T-helper 22 cell (primary cell): ENCODE measurements at regions not wholly inside any gene's neighbourhood (a gene's known extent, or its start where the extent isn't known, plus 50 kb on each side); places are given as distances from the start of the nearest gene placed in this dataset.
"Not testable (repeated sequence)": the region's sequence is repeated elsewhere in the genome, so short reads cannot be mapped to it uniquely, and the experiment has no call there.

Experiments
- DNase-seq: peaks from one replicate; pipeline ENCODE4 v3.0.0-alpha.2; 2020; ENCODE audit warnings: low read depth

GRCh38 chr10:117492504-117492903 lies 50.0 kb upstream of the EMX2 start:
- no peak for DNase-seq

- no peak for DNase-seq
These were observed 54.5 kb upstream of the EMX2 start for GRCh38 chr10:117488004-117488403.

- DNase-seq: no peak
These were observed 55.9 kb upstream of the EMX2 start for GRCh38 chr10:117486606-117487005.

- DNase-seq: no peak
These were observed 59.4 kb upstream of the EMX2 start for GRCh38 chr10:117483056-117483590.

GRCh38 chr10:117481011-117481410 lies 61.5 kb upstream of the EMX2 start:
- not testable (repeated sequence) for DNase-seq

GRCh38 chr10:117480097-117480496 lies 62.4 kb upstream of the EMX2 start:
- no peak for DNase-seq

GRCh38 chr10:117477961-117478670 lies 64.4 kb upstream of the EMX2 start:
- no peak for DNase-seq

GRCh38 chr10:117477211-117477947 lies 65.2 kb upstream of the EMX2 start:
- DNase-seq: no peak

- no peak for DNase-seq
These were observed 65.8 kb upstream of the EMX2 start for GRCh38 chr10:117476716-117477115.

GRCh38 chr10:117476281-117476680 lies 66.3 kb upstream of the EMX2 start:
- DNase-seq: no peak

GRCh38 chr10:117472872-117473271 lies 69.7 kb upstream of the EMX2 start:
- no peak for DNase-seq

GRCh38 chr10:117471344-117471874 lies 71.1 kb upstream of the EMX2 start:
- no peak for DNase-seq

GRCh38 chr10:117470733-117471132 lies 71.8 kb upstream of the EMX2 start:
- DNase-seq: no peak

- DNase-seq: no peak
These were observed 73.9 kb upstream of the EMX2 start for GRCh38 chr10:117468665-117469064.

- no peak for DNase-seq
These were observed 78.4 kb upstream of the EMX2 start for GRCh38 chr10:117464176-117464575.

GRCh38 chr10:117463545-117463920 lies 79.0 kb upstream of the EMX2 start:
- DNase-seq: no peak

GRCh38 chr10:117462816-117463544 lies 79.6 kb upstream of the EMX2 start:
- no peak for DNase-seq

- no peak for DNase-seq
These were observed 80.1 kb upstream of the EMX2 start for GRCh38 chr10:117462424-117462792.

- DNase-seq: no peak
These were observed 80.7 kb upstream of the EMX2 start for GRCh38 chr10:117461766-117462423.

- no peak for DNase-seq
These were observed 81.4 kb upstream of the EMX2 start for GRCh38 chr10:117460846-117461765.

- no peak for DNase-seq
These were observed 83.3 kb upstream of the PDZD8 start for GRCh38 chr10:117458571-117458970.
